MCF 10A (cell line): ENCODE measurements at regions not wholly inside any gene's neighbourhood (a gene's known extent, or its start where the extent isn't known, plus 50 kb on each side); places are given as distances from the start of the nearest gene placed in this dataset.

Experiments used
- BruUV-seq: library from RNA; stranded (reverse); fragments of 400-500 nt; replicated peaks from 2 replicates; lab custom pipeline; 2021; lab: Mats Ljungman, UMichigan
- CTCF ChIA-PET: fragments of 300-600 bp; sonication (Branson Sonifier 250); formaldehyde crosslinking; extraction: SDS; loops from one replicate; lab custom pipeline; 2021; ENCODE audit warnings: antibody characterized with exemption, inconsistent platforms; lab: Yijun Ruan, JAX
- POLR2A ChIA-PET: fragments of 300-600, 350-650 bp; sonication (Branson Sonifier 250); formaldehyde crosslinking; extraction: SDS; loops from one replicate; lab custom pipeline; 2020; ENCODE audit warnings: antibody characterized with exemption, inconsistent platforms; lab: Yijun Ruan, JAX
- DNase-seq: peaks from one replicate; pipeline ENCODE4 v3.0.0-alpha.2; 2018; ENCODE audit not compliant: unreplicated experiment
- H3K27ac Mint-ChIP-seq: one replicate; pipeline ENCODE4 v1.8.0; 2022; ENCODE audit warnings: mild to moderate bottlenecking, low read depth, mixed read lengths; ENCODE audit not compliant: unreplicated experiment
- H3K27me3 Mint-ChIP-seq: one replicate; pipeline ENCODE4 v1.8.0; 2022; ENCODE audit warnings: mixed read lengths; ENCODE audit not compliant: insufficient read depth, unreplicated experiment
- H3K36me3 Mint-ChIP-seq: one replicate; pipeline ENCODE4 v1.8.0; 2022; ENCODE audit warnings: mild to moderate bottlenecking, moderate library complexity, mixed read lengths; ENCODE audit not compliant: insufficient read depth, unreplicated experiment
- H3K4me1 Mint-ChIP-seq: one replicate; pipeline ENCODE4 v1.8.0; 2022; ENCODE audit warnings: mixed read lengths; ENCODE audit not compliant: insufficient read depth, unreplicated experiment
- H3K4me3 Mint-ChIP-seq: one replicate; pipeline ENCODE4 v1.8.0; 2022; ENCODE audit warnings: mild to moderate bottlenecking, moderate library complexity, mixed read lengths; ENCODE audit not compliant: unreplicated experiment
- H3K9me3 Mint-ChIP-seq: one replicate; pipeline ENCODE4 v1.8.0; 2022; ENCODE audit warnings: mixed read lengths; ENCODE audit not compliant: unreplicated experiment
- CTCF ChIP-seq: fragments of 200-600 bp; IDR thresholded peaks from one replicate; pipeline ENCODE4 v1.8.0; 2022; ENCODE audit warnings: antibody characterized with exemption, mild to moderate bottlenecking; ENCODE audit not compliant: unreplicated experiment
- intact Hi-C: fragments of 100-400 bp; cut with micrococcal nuclease; formaldehyde crosslinking; loops from 2 replicates; pipeline ENCODE4 v1.14.1; 2022

DNA sequence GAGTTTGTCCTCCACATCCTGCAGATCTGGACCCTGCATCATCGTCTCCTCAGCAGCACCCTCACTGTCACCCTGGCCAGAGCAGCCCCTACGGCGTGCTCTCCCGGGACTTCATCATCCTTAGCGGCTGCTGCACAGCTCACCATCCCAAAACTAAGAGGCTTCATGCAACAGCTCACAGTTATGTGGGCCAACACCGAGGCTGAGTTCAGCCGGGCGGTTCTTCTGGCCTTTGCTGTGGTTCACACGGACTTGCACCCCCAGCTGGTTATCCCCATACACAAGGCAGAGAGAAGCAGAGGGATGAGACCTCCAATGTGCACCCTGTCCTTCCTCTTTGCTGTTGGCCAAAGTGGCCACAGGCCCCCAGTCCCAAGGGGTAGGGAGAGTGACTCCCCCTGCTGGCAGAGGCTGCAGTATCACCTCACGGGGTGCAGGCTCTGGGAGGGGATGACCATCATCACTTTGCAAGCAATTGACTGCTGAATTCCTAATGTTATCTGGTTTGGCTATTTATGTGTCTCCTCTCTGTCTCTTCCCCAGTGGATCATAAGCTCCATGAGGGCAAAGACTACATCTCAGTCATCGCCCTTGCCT lies 276.8 kb downstream of the BRD1 start:
- no peak for DNase-seq
- Mint-ChIP-seq H3K27me3 (no peaks in the 10 kb centered on the region), H3K4me3 (no peak overlapping the region), H3K27ac (no peak overlapping the region), H3K4me1 (no peaks in the 10 kb centered on the region), H3K9me3 (peaks cover 30% of the 10 kb centered on the region), H3K36me3 (no peaks in the 10 kb centered on the region)
- BruUV-seq = no TSS peak
- no peak for TF ChIP-seq CTCF
- CTCF ChIA-PET = no interaction called here
- intact Hi-C loops = no loop called here
- POLR2A ChIA-PET = no interaction called here

DNA sequence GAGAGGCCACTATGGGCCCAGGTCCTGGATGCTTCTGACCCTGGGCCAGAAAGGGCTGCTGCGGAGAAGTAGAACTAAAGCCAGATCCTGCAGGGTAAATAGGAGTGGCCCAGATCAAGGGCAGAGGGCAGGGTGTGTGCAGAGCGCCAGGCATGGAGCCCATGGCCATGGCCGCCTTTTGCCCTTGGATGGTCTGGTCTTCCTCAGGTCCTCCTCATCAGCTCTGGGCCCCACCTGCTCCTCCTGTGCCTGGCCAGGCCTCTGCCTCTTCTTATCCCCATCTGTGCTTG lies 277.6 kb downstream of the BRD1 start:
- BruUV-seq = no TSS peak
- intact Hi-C loops = no loop called here
- TF ChIP-seq CTCF = no peak
- ChIA-PET CTCF (no interaction called here), POLR2A (no interaction called here)
- Mint-ChIP-seq H3K4me1 (no peaks in the 10 kb centered on the region), H3K9me3 (peaks cover 30% of the 10 kb centered on the region), H3K4me3 (no peak overlapping the region), H3K36me3 (no peaks in the 10 kb centered on the region), H3K27ac (no peak overlapping the region), H3K27me3 (no peaks in the 10 kb centered on the region)
- no peak for DNase-seq

DNA sequence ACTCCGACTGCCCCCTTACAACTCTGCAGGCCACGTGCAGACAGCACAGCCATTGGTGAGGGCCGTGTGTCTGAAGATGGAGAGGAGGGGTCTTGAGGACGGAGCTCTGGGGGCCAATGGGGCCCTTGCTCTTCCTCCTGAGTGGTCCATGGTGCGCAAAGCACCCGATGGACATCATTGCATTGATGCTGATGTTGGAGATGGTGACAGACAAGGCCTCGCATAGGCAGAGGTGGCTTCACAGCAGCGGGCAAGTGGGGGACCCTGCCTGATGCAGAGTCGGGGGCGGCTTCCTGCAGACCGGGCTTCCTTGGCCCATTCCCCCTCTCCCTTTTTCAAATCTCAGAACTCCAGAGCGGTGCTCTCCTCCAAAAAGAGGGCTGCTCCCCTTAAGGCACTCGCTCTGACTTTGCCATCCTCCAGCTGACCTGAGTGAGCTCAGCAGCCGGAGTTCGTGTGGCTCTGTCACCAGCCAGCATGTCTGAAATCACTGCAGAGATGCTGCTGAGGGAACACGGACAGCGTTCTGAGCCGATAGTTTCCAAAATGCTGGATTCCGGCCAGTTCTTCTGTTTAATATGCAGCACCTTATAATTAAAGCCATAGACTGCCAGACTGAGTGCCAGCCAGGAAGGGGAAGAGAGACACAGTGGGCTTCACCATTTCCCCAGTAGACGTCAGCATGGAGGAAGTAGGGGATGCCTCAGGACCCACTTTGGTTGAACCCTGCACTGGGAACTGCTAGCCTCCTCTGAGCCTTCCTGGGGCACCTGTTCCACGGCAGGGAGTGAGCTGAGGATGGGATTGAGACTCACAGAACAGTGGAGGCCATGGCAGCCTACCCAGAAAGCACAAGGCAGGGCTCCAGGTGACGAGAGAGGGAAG lies 278.2 kb downstream of the BRD1 start:
- DNase-seq = no peak
- intact Hi-C loops = no loop called here
- Mint-ChIP-seq H3K36me3 (no peaks in the 10 kb centered on the region), H3K9me3 (peaks cover 36% of the 10 kb centered on the region), H3K4me1 (no peaks in the 10 kb centered on the region), H3K27ac (no peak overlapping the region), H3K27me3 (no peaks in the 10 kb centered on the region), H3K4me3 (no peak overlapping the region)
- BruUV-seq = no TSS peak
- ChIA-PET POLR2A (no interaction called here), CTCF (no interaction called here)
- TF ChIP-seq CTCF = no peak

DNA sequence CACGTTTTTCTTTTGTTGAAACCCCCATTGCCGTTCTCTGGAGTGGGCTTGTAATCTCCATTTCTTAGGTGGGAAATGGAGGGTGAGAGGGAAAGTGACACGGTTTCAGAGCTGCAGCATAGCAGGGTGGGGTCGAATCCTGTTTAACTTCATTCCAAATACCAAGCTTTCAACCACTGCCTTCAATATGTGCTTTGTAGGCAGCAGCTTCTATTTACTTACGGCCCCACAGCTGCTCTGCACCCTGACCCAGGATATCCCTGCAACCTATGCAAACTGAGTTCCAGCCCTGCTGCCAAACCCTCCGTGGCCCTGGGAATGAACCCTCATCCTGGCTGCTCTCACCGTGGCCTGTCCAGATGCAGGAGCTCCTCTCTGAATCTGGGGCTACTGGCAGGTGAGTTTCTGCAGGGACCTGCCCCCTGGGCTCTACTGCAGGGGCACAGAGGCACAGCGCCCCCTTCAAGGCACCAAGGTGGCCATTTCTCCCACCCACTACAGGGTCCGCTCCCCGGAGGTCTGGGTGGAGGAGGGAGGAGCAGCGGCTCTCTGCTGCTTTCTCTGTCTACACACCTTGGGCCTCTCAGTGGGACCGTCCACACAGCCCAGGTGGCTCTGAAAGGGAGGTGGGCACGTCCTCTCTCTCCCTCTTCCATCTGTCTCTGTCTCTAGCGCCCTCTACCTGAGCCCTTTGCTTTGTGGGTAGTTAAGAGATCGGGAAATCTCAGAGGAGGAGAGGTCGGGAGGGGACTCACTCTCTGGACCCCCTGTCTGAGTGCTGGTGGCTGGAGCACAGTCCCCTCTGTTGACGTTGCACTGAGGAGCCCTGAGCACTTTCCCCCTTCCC lies 279.1 kb downstream of the BRD1 start:
- no peak for DNase-seq
- CTCF ChIA-PET = no interaction called here
- Mint-ChIP-seq H3K4me3 (no peak overlapping the region), H3K27ac (no peak overlapping the region), H3K4me1 (no peaks in the 10 kb centered on the region), H3K27me3 (no peaks in the 10 kb centered on the region), H3K9me3 (peaks cover 35% of the 10 kb centered on the region), H3K36me3 (no peaks in the 10 kb centered on the region)
- POLR2A ChIA-PET = no interaction called here
- intact Hi-C loops = no loop called here
- no peak for TF ChIP-seq CTCF
- no TSS peak for BruUV-seq
